HG02973 (cell line): ENCODE measurements at regions not wholly inside any gene's neighbourhood (a gene's known extent, or its start where the extent isn't known, plus 50 kb on each side); places are given as distances from the start of the nearest gene placed in this dataset.

Experiments
- ATAC-seq: cut with Tn5 transposase; IDR thresholded peaks from one replicate; pipeline ENCODE4 v1.9.1; 2021; ENCODE audit warnings: moderate library complexity; ENCODE audit not compliant: unreplicated experiment

- ATAC-seq, result no peak
Measured at GRCh38 chr2:145481334-145481922, 961.5 kb upstream of the ZEB2 start.

GRCh38 chr2:145464866-145465265, 944.9 kb upstream of the ZEB2 start:
- no peak for ATAC-seq

- no peak for ATAC-seq
Measured at GRCh38 chr2:145460112-145460511, 940.2 kb upstream of the ZEB2 start.

GRCh38 chr2:145431181-145431951, 911.4 kb upstream of the ZEB2 start:
- ATAC-seq, result no peak

GRCh38 chr2:145423809-145424208, 903.9 kb upstream of the ZEB2 start:
- no peak for ATAC-seq

- ATAC-seq, result no peak
Measured at GRCh38 chr2:145422576-145422975, 902.7 kb upstream of the ZEB2 start.

- ATAC-seq, result no peak
Measured at GRCh38 chr2:145421841-145422240, 901.9 kb upstream of the ZEB2 start.

GRCh38 chr2:145416640-145417039, 896.7 kb upstream of the ZEB2 start:
- ATAC-seq, result no peak

- no peak for ATAC-seq
Measured at GRCh38 chr2:145415151-145415550, 895.2 kb upstream of the ZEB2 start.

- no peak for ATAC-seq
Measured at GRCh38 chr2:145413261-145414030, 893.5 kb upstream of the ZEB2 start.

- peak; percentile 47 for ATAC-seq
Measured at GRCh38 chr2:145412155-145412554, 892.2 kb upstream of the ZEB2 start.

- ATAC-seq, result peak; percentile 91
Measured at GRCh38 chr2:145411493-145411892, 891.6 kb upstream of the ZEB2 start.

- ATAC-seq, result no peak
Measured at GRCh38 chr2:145410086-145410485, 890.2 kb upstream of the ZEB2 start.

GRCh38 chr2:145408980-145409379, 889.1 kb upstream of the ZEB2 start:
- no peak for ATAC-seq

GRCh38 chr2:145404690-145405089, 884.8 kb upstream of the ZEB2 start:
- no peak for ATAC-seq

GRCh38 chr2:145402706-145403277, 882.9 kb upstream of the ZEB2 start:
- no peak for ATAC-seq

- no peak for ATAC-seq
Measured at GRCh38 chr2:145399131-145399530, 879.2 kb upstream of the ZEB2 start.

GRCh38 chr2:145394181-145394580, 874.3 kb upstream of the ZEB2 start:
- ATAC-seq, result no peak

- no peak for ATAC-seq
Measured at GRCh38 chr2:145386973-145387372, 867.1 kb upstream of the ZEB2 start.

- ATAC-seq, result no peak
Measured at GRCh38 chr2:145383961-145384360, 864.0 kb upstream of the ZEB2 start.

GRCh38 chr2:145380436-145381017, 860.6 kb upstream of the ZEB2 start:
- no peak for ATAC-seq
